H9 (cell line): ENCODE measurements at regions not wholly inside any gene's neighbourhood (a gene's known extent, or its start where the extent isn't known, plus 50 kb on each side); places are given as distances from the start of the nearest gene placed in this dataset.

Experiments used
- DNase-seq: peaks from one replicate; pipeline ENCODE4 v3.0.0-alpha.2; 2017
- H2AFZ ChIP-seq: one replicate; pipeline ENCODE4 v1.6.1; 2013; ENCODE audit warnings: mild to moderate bottlenecking, low read length, control low read depth, moderate library complexity
- H2AK5ac ChIP-seq: 2 replicates; pipeline ENCODE4 v1.6.1; 2013; ENCODE audit warnings: low read length, control low read depth, mixed read lengths; ENCODE audit not compliant: insufficient read length
- H2BK120ac ChIP-seq: one replicate; pipeline ENCODE4 v1.6.1; 2013; ENCODE audit warnings: low read depth, mild to moderate bottlenecking, low read length, control low read depth, inconsistent platforms; ENCODE audit not compliant: poor library complexity, severe bottlenecking
- H2BK12ac ChIP-seq: 2 replicates; pipeline ENCODE4 v1.6.1; 2013; ENCODE audit warnings: low read length, control low read depth, mixed read lengths, low read depth; ENCODE audit not compliant: insufficient read length
- H2BK15ac ChIP-seq: 2 replicates; pipeline ENCODE4 v1.6.1; 2013; ENCODE audit warnings: low read depth, low read length, control low read depth
- H2BK20ac ChIP-seq: one replicate; pipeline ENCODE4 v1.6.1; 2013; ENCODE audit warnings: low read depth, mild to moderate bottlenecking, low read length, control low read depth, inconsistent platforms; ENCODE audit not compliant: poor library complexity, severe bottlenecking
- H2BK5ac ChIP-seq: 2 replicates; pipeline ENCODE4 v1.6.1; 2013; ENCODE audit warnings: low read length, control low read depth, mixed read lengths; ENCODE audit not compliant: insufficient read length
- H3K14ac ChIP-seq: 2 replicates; pipeline ENCODE4 v1.6.1; 2013; ENCODE audit warnings: low read length, control low read depth; ENCODE audit not compliant: insufficient read depth
- H3K18ac ChIP-seq: 2 replicates; pipeline ENCODE4 v1.6.1; 2013; ENCODE audit warnings: low read depth, mild to moderate bottlenecking, mixed read lengths, low read length, control low read depth; ENCODE audit not compliant: insufficient read length
- H3K23ac ChIP-seq: 2 replicates; pipeline ENCODE4 v1.6.1; 2013; ENCODE audit warnings: low read length, control low read depth, mixed read lengths, low read depth; ENCODE audit not compliant: insufficient read length
- H3K23me2 ChIP-seq: 2 replicates; pipeline ENCODE4 v1.6.1; 2013; ENCODE audit warnings: low read depth, mild to moderate bottlenecking, mixed read lengths, low read length, control low read depth; ENCODE audit not compliant: insufficient read length, poor library complexity, severe bottlenecking
- H3K27ac ChIP-seq: 2 replicates; pipeline ENCODE4 v1.5.1; 2013; ENCODE audit warnings: low read length, control low read depth, mixed read lengths, low read depth; ENCODE audit not compliant: insufficient read length
- H3K27me3 ChIP-seq: 2 replicates; pipeline ENCODE4 v1.6.1; 2013; ENCODE audit warnings: low read length, control low read depth, inconsistent platforms; ENCODE audit not compliant: insufficient read depth
- H3K4ac ChIP-seq: 2 replicates; pipeline ENCODE4 v1.6.1; 2013; ENCODE audit warnings: low read depth, mild to moderate bottlenecking, control low read depth, inconsistent platforms, low read length, moderate library complexity
- H3K4me1 ChIP-seq: 2 replicates; pipeline ENCODE4 v1.6.1; 2013; ENCODE audit warnings: low read length, control low read depth, inconsistent platforms; ENCODE audit not compliant: insufficient read depth
- H3K4me2 ChIP-seq: 2 replicates; pipeline ENCODE4 v1.6.1; 2013; ENCODE audit warnings: low read length, control low read depth, mixed read lengths; ENCODE audit not compliant: insufficient read length, insufficient read depth
- H3K56ac ChIP-seq: 2 replicates; pipeline ENCODE4 v1.6.1; 2013; ENCODE audit warnings: low read depth, mild to moderate bottlenecking, mixed read lengths, low read length, control low read depth; ENCODE audit not compliant: insufficient read length
- H3K79me1 ChIP-seq: 2 replicates; pipeline ENCODE4 v1.6.1; 2013; ENCODE audit warnings: low read depth, mild to moderate bottlenecking, moderate library complexity, low read length, control low read depth, inconsistent platforms; ENCODE audit not compliant: insufficient read depth, poor library complexity, severe bottlenecking
- H3K79me2 ChIP-seq: 2 replicates; pipeline ENCODE4 v1.6.1; 2013; ENCODE audit warnings: low read length, control low read depth, inconsistent platforms; ENCODE audit not compliant: insufficient read depth
- H3K9ac ChIP-seq: 2 replicates; pipeline ENCODE4 v1.6.1; 2013; ENCODE audit warnings: low read length, control low read depth, mixed read lengths; ENCODE audit not compliant: insufficient read length; ENCODE audit errors: extremely low read depth
- H3K9me3 ChIP-seq: one replicate; pipeline ENCODE4 v1.6.1; 2013; ENCODE audit warnings: low read depth, low read length, inconsistent platforms; ENCODE audit not compliant: control insufficient read depth
- H3T11ph ChIP-seq: one replicate; pipeline ENCODE4 v1.6.1; 2013; ENCODE audit warnings: mild to moderate bottlenecking, low read length, control low read depth, inconsistent platforms
- H4K20me1 ChIP-seq: one replicate; pipeline ENCODE4 v1.6.1; 2013; ENCODE audit not compliant: control insufficient read depth, insufficient read length, insufficient read depth
- H4K5ac ChIP-seq: 2 replicates; pipeline ENCODE4 v1.6.1; 2013; ENCODE audit warnings: low read depth, mild to moderate bottlenecking, mixed read lengths, low read length, control low read depth; ENCODE audit not compliant: insufficient read length
- H4K8ac ChIP-seq: replicated peaks from 2 replicates; pipeline ENCODE4 v1.6.1; 2013; ENCODE audit warnings: low read length, control low read depth, mixed read lengths, low read depth; ENCODE audit not compliant: insufficient read length
- H4K91ac ChIP-seq: 2 replicates; pipeline ENCODE4 v1.6.1; 2013; ENCODE audit warnings: low read depth, mild to moderate bottlenecking, moderate library complexity, mixed read lengths, low read length, control low read depth; ENCODE audit not compliant: insufficient read length
- H3K27ac Mint-ChIP-seq, 3 experiments: 2 replicates in 2 of 3; 3 replicates in 1 of 3; pipeline ENCODE4 v1.8.0; 2020 to 2021; ENCODE audit warnings: mixed read lengths in 3 of 3, mild to moderate bottlenecking in 1 of 3, moderate library complexity in 1 of 3
- H3K27me3 Mint-ChIP-seq: 2 replicates; pipeline ENCODE4 v1.8.0; 2021; ENCODE audit warnings: low read depth, mild to moderate bottlenecking, moderate library complexity, mixed read lengths
- H3K36me3 Mint-ChIP-seq, 3 experiments: 2 replicates in 2 of 3; 3 replicates in 1 of 3; pipeline ENCODE4 v1.8.0; 2020 to 2021; ENCODE audit warnings: low read depth in 3 of 3, mixed read lengths in 3 of 3; ENCODE audit not compliant: insufficient read depth in 1 of 3
- H3K4me1 Mint-ChIP-seq, 2 experiments: 2 replicates each; pipeline ENCODE4 v1.8.0; 2020; ENCODE audit warnings: mixed read lengths in 2 of 2
- H3K4me3 Mint-ChIP-seq, 2 experiments: 2 replicates in 1 of 2; 3 replicates in 1 of 2; pipeline ENCODE4 v1.8.0; 2020 to 2021; ENCODE audit warnings: mild to moderate bottlenecking in 2 of 2, mixed read lengths in 2 of 2, moderate library complexity in 1 of 2
- H3K9me3 Mint-ChIP-seq, 2 experiments: 2 replicates in 1 of 2; 3 replicates in 1 of 2; pipeline ENCODE4 v1.8.0; 2020; ENCODE audit warnings: mild to moderate bottlenecking in 2 of 2, mixed read lengths in 2 of 2, moderate library complexity in 1 of 2
- WGBS: extraction: QIAGEN DNeasy Blood & Tissue Kit; methylation state at CpG from one replicate; pipeline ENCODE4 v1.1.7; 2013; ENCODE audit warnings: missing lambda C conversion rate, low lambda C conversion rate, mixed read lengths; ENCODE audit not compliant: insufficient read length; ENCODE audit errors: extremely low coverage; 5-methylcytosine and 5-hydroxymethylcytosine counted together
- TF ChIP-seq, protein P1 (sequence below): fragments of 200-600 bp; sonication (generic); conservative IDR thresholded peaks from 3 replicates; pipeline ENCODE4 v1.8.0; 2021; ENCODE audit warnings: antibody characterized with exemption, mild to moderate bottlenecking

DNA sequence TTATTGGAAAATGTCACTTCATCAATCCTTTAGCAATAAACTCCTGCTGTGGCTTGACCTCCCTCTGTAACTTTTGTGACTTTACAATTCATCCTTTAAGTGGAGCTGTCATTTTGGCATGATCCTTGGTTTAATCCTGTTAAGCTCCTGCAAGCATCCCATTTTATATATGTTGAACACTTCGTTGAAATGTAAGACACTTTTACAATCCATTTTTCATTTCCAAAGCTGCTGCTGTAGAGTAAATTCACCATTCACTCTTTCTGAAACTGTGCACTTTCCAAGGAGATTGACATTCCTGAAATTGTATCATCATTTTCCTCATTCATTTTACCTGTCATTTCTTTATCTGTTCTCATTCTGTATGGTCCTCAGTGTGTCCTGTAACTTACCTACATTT, 1003.2 kb upstream of the GOT2 start:
- H3K4me3 Mint-ChIP-seq = no peak overlapping the region
- Histone ChIP-seq H3T11ph (no peak overlapping the region), H3K56ac (no peak overlapping the region), H3K4ac (no peak overlapping the region), H2AK5ac (no peak overlapping the region), H4K20me1 (no peaks in the 10 kb centered on the region), H4K5ac (no peak overlapping the region), H3K23me2 (no peaks in the 10 kb centered on the region), H2BK5ac (no peak overlapping the region), H2BK20ac (no peak overlapping the region), H4K91ac (no peak overlapping the region), H3K79me1 (no peaks in the 10 kb centered on the region), H3K4me2 (no peak overlapping the region), H3K27ac (no peak overlapping the region), H3K9me3 (no peaks in the 10 kb centered on the region), H3K18ac (no peak overlapping the region), H2AFZ (no peak overlapping the region), H2BK15ac (no peak overlapping the region), H3K27me3 (no peaks in the 10 kb centered on the region), H3K14ac (no peak overlapping the region), H2BK12ac (no peak overlapping the region), H3K9ac (no peak overlapping the region), H3K4me1 (no peaks in the 10 kb centered on the region), H3K79me2 (no peaks in the 10 kb centered on the region), H4K8ac (no peak overlapping the region), H3K23ac (no peak overlapping the region), H2BK120ac (no peak overlapping the region)
- TF ChIP-seq, protein P1, sequence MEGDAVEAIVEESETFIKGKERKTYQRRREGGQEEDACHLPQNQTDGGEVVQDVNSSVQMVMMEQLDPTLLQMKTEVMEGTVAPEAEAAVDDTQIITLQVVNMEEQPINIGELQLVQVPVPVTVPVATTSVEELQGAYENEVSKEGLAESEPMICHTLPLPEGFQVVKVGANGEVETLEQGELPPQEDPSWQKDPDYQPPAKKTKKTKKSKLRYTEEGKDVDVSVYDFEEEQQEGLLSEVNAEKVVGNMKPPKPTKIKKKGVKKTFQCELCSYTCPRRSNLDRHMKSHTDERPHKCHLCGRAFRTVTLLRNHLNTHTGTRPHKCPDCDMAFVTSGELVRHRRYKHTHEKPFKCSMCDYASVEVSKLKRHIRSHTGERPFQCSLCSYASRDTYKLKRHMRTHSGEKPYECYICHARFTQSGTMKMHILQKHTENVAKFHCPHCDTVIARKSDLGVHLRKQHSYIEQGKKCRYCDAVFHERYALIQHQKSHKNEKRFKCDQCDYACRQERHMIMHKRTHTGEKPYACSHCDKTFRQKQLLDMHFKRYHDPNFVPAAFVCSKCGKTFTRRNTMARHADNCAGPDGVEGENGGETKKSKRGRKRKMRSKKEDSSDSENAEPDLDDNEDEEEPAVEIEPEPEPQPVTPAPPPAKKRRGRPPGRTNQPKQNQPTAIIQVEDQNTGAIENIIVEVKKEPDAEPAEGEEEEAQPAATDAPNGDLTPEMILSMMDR = no peak
- H3K36me3 Mint-ChIP-seq = no peaks in the 10 kb centered on the region
- H3K4me1 Mint-ChIP-seq = no peaks in the 10 kb centered on the region
- no CpG with 5 or more reads among the region's 1 CpG for WGBS
- H3K27ac Mint-ChIP-seq = no peak overlapping the region
- DNase-seq = no peak
- H3K27me3 Mint-ChIP-seq = no peaks in the 10 kb centered on the region; the same call in 1 of the 2 replicates
- no peaks in the 10 kb centered on the region for H3K9me3 Mint-ChIP-seq
